BE2C (cell line): ENCODE measurements at regions not wholly inside any gene's neighbourhood (a gene's known extent, or its start where the extent isn't known, plus 50 kb on each side); places are given as distances from the start of the nearest gene placed in this dataset.

ENCODE experiments used
- DNase-seq: peaks from one replicate; pipeline ENCODE4 v3.0.0-alpha.2; 2020
- H3K27me3 ChIP-seq: fragments of 250-450 bp; sonication (Bioruptor Pico); 2 replicates; pipeline ENCODE4 v1.5.1; 2020; ENCODE audit warnings: mild to moderate bottlenecking
- H3K36me3 ChIP-seq: fragments of 250-450 bp; sonication (Bioruptor Pico); 2 replicates; pipeline ENCODE4 v1.5.1; 2020; ENCODE audit warnings: mild to moderate bottlenecking
- H3K4me1 ChIP-seq: fragments of 250-450 bp; sonication (Bioruptor Pico); 2 replicates; pipeline ENCODE4 v1.5.1; 2020
- H3K4me3 ChIP-seq: 2 replicates; pipeline ENCODE4 v1.5.1; 2011; ENCODE audit warnings: low read depth, low read length
- H3K9me3 ChIP-seq: fragments of 250-450 bp; sonication (Bioruptor Pico); 2 replicates; pipeline ENCODE4 v1.5.1; 2020
- CTCF ChIP-seq: IDR thresholded peaks from 2 replicates; pipeline ENCODE4 v1.5.1; 2012; ENCODE audit warnings: mild to moderate bottlenecking, low read depth, low read length

DNA sequence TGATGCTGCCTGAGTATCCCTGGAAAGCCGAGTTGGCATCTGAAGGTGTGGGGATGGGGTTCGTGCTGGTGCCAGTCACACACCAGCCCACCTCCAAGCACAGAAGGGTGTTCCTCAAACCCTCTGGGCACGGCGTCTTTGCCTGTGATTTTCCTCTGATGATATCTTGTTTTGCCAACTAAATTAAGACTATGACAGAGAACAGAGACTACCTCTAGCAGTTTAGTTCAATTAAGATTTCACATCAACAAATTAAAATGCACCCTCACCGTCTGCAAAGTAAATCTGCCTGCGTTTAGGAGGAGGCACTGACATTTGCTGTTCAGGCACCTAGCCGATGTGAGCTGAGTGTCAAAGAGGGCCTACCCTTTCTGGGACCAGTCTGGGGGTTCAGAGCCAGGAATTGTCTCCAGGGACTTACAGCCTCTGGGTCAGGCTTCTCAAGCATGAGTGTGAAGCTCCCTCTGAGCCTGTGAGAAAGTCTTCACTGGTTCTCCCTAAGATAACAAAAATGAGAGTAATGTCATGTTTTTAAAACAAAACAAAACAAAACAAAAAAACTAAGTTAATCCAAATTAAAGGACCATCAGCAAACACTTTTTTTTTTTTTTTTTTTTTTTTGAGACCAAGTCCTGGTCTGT lies 55.4 kb upstream of the CTNNA1 start:
- H3K4me1 ChIP-seq, result peaks cover 3% of the 10 kb centered on the region
- H3K36me3 ChIP-seq, result no peaks in the 10 kb centered on the region
- TF ChIP-seq CTCF, result no peak
- H3K27me3 ChIP-seq, result no peaks in the 10 kb centered on the region
- H3K9me3 ChIP-seq, result no peaks in the 10 kb centered on the region
- H3K4me3 ChIP-seq, result no peak overlapping the region
- peak; percentile 30 for DNase-seq

- no peak for DNase-seq
- no peaks in the 10 kb centered on the region for H3K36me3 ChIP-seq
- H3K27me3 ChIP-seq, result no peaks in the 10 kb centered on the region
- H3K9me3 ChIP-seq, result no peaks in the 10 kb centered on the region
- H3K4me1 ChIP-seq, result peaks cover 3% of the 10 kb centered on the region
- no peak overlapping the region for H3K4me3 ChIP-seq
- TF ChIP-seq CTCF, result no peak
These were observed 56.7 kb upstream of the CTNNA1 start for GRCh38 chr5:138696501-138696900.

DNA sequence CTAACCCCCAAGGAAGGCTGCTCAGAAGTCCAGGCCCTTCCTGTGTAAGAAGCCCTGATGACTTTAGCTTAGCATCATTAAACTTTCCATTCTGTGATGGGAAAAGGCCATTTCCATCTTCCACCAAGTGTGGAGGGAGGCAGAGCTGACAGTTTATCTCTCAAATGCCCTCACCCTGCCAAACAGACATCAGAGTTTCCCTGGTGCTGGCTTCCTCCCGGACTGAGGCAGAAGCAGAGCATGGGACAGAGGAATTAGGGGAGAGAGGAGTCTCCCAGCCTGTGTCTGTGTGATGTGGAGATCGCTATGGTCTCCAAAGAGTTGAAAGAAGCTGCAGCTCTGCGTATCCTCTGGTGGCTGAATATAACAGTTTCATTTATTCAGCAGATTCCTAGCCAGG lies 57.4 kb upstream of the CTNNA1 start:
- no peaks in the 10 kb centered on the region for H3K27me3 ChIP-seq
- H3K9me3 ChIP-seq, result no peaks in the 10 kb centered on the region
- no peak overlapping the region for H3K4me3 ChIP-seq
- TF ChIP-seq CTCF, result no peak
- DNase-seq, result no peak
- peaks cover 3% of the 10 kb centered on the region for H3K4me1 ChIP-seq
- H3K36me3 ChIP-seq, result no peaks in the 10 kb centered on the region

DNA sequence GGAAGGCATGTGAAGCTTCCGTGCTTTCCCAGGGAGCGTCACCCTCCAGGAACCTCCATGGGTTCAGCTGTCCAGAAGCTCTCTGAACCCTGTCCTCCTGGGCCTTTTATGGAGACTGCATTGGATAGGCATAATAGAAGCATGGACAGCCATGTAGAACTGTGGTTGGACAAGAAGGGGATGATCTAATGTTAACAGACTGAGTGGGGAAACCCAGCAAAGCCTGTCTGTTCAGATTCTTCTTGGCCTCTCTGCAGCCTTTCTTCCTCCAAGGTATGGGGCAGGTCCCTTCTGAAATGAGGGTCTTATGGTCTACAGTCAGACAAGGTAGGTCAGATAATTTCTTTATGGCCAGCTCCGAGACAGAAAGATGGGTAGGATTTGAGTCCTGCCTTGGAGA lies 59.1 kb upstream of the CTNNA1 start:
- TF ChIP-seq CTCF, result no peak
- Histone ChIP-seq H3K27me3 (no peaks in the 10 kb centered on the region), H3K4me1 (peaks cover 3% of the 10 kb centered on the region), H3K36me3 (no peaks in the 10 kb centered on the region), H3K4me3 (no peak overlapping the region), H3K9me3 (no peaks in the 10 kb centered on the region)
- DNase-seq, result no peak

GRCh38 chr5:138692370-138692769 lies 60.9 kb upstream of the CTNNA1 start:
- TF ChIP-seq CTCF, result no peak
- no peak overlapping the region for H3K4me3 ChIP-seq
- no peaks in the 10 kb centered on the region for H3K27me3 ChIP-seq
- DNase-seq, result no peak
- H3K9me3 ChIP-seq, result no peaks in the 10 kb centered on the region
- no peaks in the 10 kb centered on the region for H3K36me3 ChIP-seq
- H3K4me1 ChIP-seq, result no peaks in the 10 kb centered on the region; the same call in 1 of the 2 replicates

GRCh38 chr5:138686668-138687067 lies 66.6 kb upstream of the CTNNA1 start:
- Histone ChIP-seq H3K9me3 (peaks cover 4% of the 10 kb centered on the region; the same call in 1 of the 2 replicates), H3K27me3 (no peaks in the 10 kb centered on the region), H3K4me1 (no peaks in the 10 kb centered on the region), H3K36me3 (no peaks in the 10 kb centered on the region), H3K4me3 (no peak overlapping the region)
- DNase-seq, result no peak
- no peak for TF ChIP-seq CTCF
